Uterus (tissue), 3 donors: ENCODE measurements at regions not wholly inside any gene's neighbourhood (a gene's known extent, or its start where the extent isn't known, plus 50 kb on each side); places are given as distances from the start of the nearest gene placed in this dataset.
A peak's percentile ranks its signal among the peaks of the same experiment; 100 is the strongest.

ENCODE experiments used
- DNase-seq, 2 donors: peaks; one replicate each; pipeline ENCODE4 v3.0.0-alpha.2; 2019 to 2020
- H3K27ac ChIP-seq, 2 donors: fragments of 200-600 bp; sonication (generic); 1 replicate in 1 of 2; 2 replicates in 1 of 2; pipeline ENCODE4 v1.5.1; 2016 to 2018
- H3K27me3 ChIP-seq, 2 donors: fragments of 200-600 bp; sonication (generic); one replicate each; pipeline ENCODE4 v1.5.1; 2018 to 2019; ENCODE audit warnings: control low read depth in 1 of 2
- H3K36me3 ChIP-seq, 2 donors: fragments of 200-600 bp; sonication (generic); one replicate each; pipeline ENCODE4 v1.5.1; 2019; ENCODE audit warnings: control low read depth in 1 of 2
- H3K4me1 ChIP-seq, 2 donors: fragments of 200-600 bp; sonication (generic); one replicate each; pipeline ENCODE4 v1.5.1; 2018 to 2019; ENCODE audit warnings: control low read depth in 1 of 2
- H3K4me3 ChIP-seq, 2 donors: fragments of 200-600 bp; sonication (generic); 1 replicate in 1 of 2; 2 replicates in 1 of 2; pipeline ENCODE4 v1.5.1; 2018 to 2019; ENCODE audit warnings: mild to moderate bottlenecking in 1 of 2
- H3K9me3 ChIP-seq, 2 donors: fragments of 200-600 bp; sonication (generic); one replicate each; pipeline ENCODE4 v1.5.1; 2019; ENCODE audit warnings: control low read depth in 1 of 2
- CTCF ChIP-seq, 4 experiments: fragments of 200-600 bp in 2 of 4; fragments of 450-650 bp in 2 of 4; sonication (generic) in 2 of 4; IDR thresholded peaks; one replicate each; pipeline ENCODE4 v1.5.1; 2016 to 2019; ENCODE audit warnings: antibody characterized with exemption in 4 of 4, mild to moderate bottlenecking in 2 of 4, moderate library complexity in 1 of 4
- POLR2A ChIP-seq, 2 donors: fragments of 450-650 bp; IDR thresholded peaks; one replicate each; pipeline ENCODE4 v1.6.1; 2016; ENCODE audit warnings: antibody characterized with exemption in 2 of 2, mild to moderate bottlenecking in 1 of 2, moderate library complexity in 1 of 2
- intact Hi-C: fragments of 100-400 bp; cut with DNase I; formaldehyde crosslinking; loops from one replicate; pipeline ENCODE4 v1.15.1; 2023; ENCODE audit warnings: low total_unique reads
- donor health status: DM: yes; HTN: yes; CAD: no.

DNA sequence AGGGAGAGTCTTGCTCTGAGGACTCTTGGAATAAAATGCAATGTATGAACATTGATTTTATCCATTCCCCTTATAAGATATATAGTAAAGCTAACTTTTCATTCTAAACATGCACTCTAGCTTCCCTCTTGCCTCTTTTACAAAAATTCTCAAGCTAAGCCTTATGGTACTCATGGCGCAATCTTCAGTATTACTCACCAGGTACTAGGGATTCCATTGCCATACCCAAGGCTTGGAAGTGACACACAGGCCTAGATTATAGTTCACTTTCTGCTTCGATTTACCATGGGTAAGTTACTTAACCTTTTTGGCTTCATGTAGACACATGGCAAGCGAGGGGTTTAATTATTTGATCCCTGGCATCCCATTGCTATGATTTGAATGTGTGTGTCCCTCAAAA lies 331.5 kb downstream of the LRIG3 start:
- H3K27me3 ChIP-seq = no peaks in the 10 kb centered on the region
- H3K27ac ChIP-seq = no peak overlapping the region
- intact Hi-C loops = no loop called here
- no peak overlapping the region for H3K4me3 ChIP-seq
- no peaks in the 10 kb centered on the region for H3K36me3 ChIP-seq
- no peaks in the 10 kb centered on the region for H3K4me1 ChIP-seq
- no peak for DNase-seq
- TF ChIP-seq CTCF (IDR thresholded peaks at IDR 0.05) (no peak), POLR2A (IDR thresholded peaks at IDR 0.05) (no peak)
- H3K9me3 ChIP-seq = no peaks in the 10 kb centered on the region

GRCh38 chr12:58592475-58593207 lies 327.7 kb downstream of the LRIG3 start:
- Histone ChIP-seq H3K27me3 (no peaks in the 10 kb centered on the region), H3K27ac (no peak overlapping the region)
- intact Hi-C loops = no loop called here

DNA sequence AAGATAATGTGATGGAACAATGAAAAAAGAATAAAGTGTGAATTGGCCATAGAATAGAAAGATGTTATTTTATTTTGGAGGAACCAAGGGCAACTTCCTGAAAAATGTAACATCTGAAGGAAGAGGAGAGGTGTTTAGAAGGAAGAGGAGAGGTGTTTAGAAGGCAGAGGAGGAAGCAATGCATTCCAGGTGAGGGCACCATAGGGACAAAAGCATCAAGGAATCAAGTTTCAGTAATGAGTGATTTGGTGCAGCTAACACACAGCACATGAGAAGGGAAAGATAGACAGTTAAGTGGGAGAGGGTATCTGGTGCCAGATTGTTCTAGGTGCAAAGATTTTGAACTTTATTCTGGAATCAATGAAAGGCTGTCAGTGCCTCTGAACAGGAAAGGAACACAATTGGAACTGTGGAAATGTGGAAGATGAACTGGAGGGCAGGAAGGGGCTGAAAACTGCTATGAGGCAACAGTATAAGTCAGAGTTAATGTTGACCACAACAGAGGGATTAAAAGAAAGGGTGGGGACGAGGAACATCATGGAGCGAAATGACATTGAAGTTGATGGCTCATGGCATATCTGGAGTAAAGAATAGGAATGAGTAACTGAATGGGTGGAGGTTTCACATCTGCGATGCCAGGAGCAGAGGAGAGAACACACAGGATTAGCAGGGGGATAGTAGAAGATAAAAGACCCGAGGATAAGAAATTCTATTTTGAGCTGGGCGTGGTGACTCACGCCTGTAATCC lies 326.6 kb downstream of the LRIG3 start:
- no peaks in the 10 kb centered on the region for H3K27me3 ChIP-seq
- H3K4me3 ChIP-seq = no peak overlapping the region
- no peak for DNase-seq
- no peaks in the 10 kb centered on the region for H3K4me1 ChIP-seq
- intact Hi-C loops = no loop called here
- H3K27ac ChIP-seq = no peak overlapping the region
- H3K9me3 ChIP-seq = no peaks in the 10 kb centered on the region
- TF ChIP-seq CTCF (IDR thresholded peaks at IDR 0.05) = no peak
- TF ChIP-seq POLR2A (IDR thresholded peaks at IDR 0.05) = no peak
- no peaks in the 10 kb centered on the region for H3K36me3 ChIP-seq

More at GRCh38 chr12:58592475-58593207, 327.7 kb downstream of the LRIG3 start:
- Histone ChIP-seq H3K9me3 (no peaks in the 10 kb centered on the region), H3K4me1 (no peaks in the 10 kb centered on the region), H3K36me3 (no peaks in the 10 kb centered on the region), H3K4me3 (no peak overlapping the region)
- no peak for TF ChIP-seq POLR2A (IDR thresholded peaks at IDR 0.05)
- no peak for TF ChIP-seq CTCF (IDR thresholded peaks at IDR 0.05)
- peak in 1 of 2 donors; percentile 24 for DNase-seq

DNA sequence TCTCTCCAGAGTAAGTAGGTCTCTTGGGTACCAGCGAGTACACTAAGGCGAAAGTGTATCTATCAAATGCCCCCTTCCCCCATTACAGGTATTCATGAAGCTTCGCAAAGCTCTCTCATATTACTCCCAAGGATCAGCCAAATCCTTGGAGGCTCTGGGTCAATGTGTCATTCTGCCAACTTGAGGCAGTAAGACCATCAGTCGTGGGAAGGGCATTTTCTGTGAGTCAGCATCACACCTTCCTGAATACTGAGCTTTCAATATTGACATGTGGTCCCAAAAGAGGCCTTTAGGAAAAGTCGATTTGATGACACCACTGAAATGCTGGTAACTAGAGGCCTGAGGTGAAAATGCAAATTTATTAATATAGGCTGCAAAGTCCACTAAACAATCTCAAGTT lies 323.9 kb downstream of the LRIG3 start:
- H3K27me3 ChIP-seq = no peaks in the 10 kb centered on the region
- intact Hi-C loops = no loop called here
- H3K4me3 ChIP-seq = no peak overlapping the region
- H3K9me3 ChIP-seq = no peaks in the 10 kb centered on the region
- no peak overlapping the region for H3K27ac ChIP-seq
- no peaks in the 10 kb centered on the region for H3K4me1 ChIP-seq
- TF ChIP-seq POLR2A (IDR thresholded peaks at IDR 0.05) = no peak
- no peak for TF ChIP-seq CTCF (IDR thresholded peaks at IDR 0.05)
- no peaks in the 10 kb centered on the region for H3K36me3 ChIP-seq
- no peak for DNase-seq

- no peaks in the 10 kb centered on the region for H3K9me3 ChIP-seq
- no peak for DNase-seq
- TF ChIP-seq POLR2A (IDR thresholded peaks at IDR 0.05) = no peak
- no peak for TF ChIP-seq CTCF (IDR thresholded peaks at IDR 0.05)
- H3K36me3 ChIP-seq = no peaks in the 10 kb centered on the region
- H3K4me3 ChIP-seq = no peak overlapping the region
- no peaks in the 10 kb centered on the region for H3K27me3 ChIP-seq
- no peak overlapping the region for H3K27ac ChIP-seq
- no peaks in the 10 kb centered on the region for H3K4me1 ChIP-seq
- intact Hi-C loops = no loop called here
These were observed 318.8 kb downstream of the LRIG3 start for GRCh38 chr12:58601529-58601928.
